Gastrocnemius medialis (tissue), 4 donors: ENCODE measurements at regions not wholly inside any gene's neighbourhood (a gene's known extent, or its start where the extent isn't known, plus 50 kb on each side); places are given as distances from the start of the nearest gene placed in this dataset.

Experiments used
- ATAC-seq, 2 donors: fragments of 150-250 bp; one replicate each; pipeline ENCODE4 v1.9.1; 2016
- DNase-seq, 2 donors: peaks; one replicate each; pipeline ENCODE4 v3.0.0-alpha.2; 2019
- H3K27ac ChIP-seq, 4 donors: fragments of 200-600 bp; sonication (generic); 1 replicate in 1 of 4; 2 replicates in 3 of 4; pipeline ENCODE4 v1.5.1; 2016 to 2018; ENCODE audit warnings: mild to moderate bottlenecking in 2 of 4, moderate library complexity in 1 of 4
- H3K27me3 ChIP-seq, 3 donors: fragments of 200-600 bp; sonication (generic) in 2 of 3; 1 replicate in 1 of 3; 2 replicates in 2 of 3; pipeline versions ENCODE4 v1.5.1 to v1.6.0; 2016 to 2019; ENCODE audit warnings: mild to moderate bottlenecking in 1 of 3, moderate library complexity in 1 of 3
- H3K36me3 ChIP-seq, 2 donors: fragments of 200-600 bp; sonication (generic) in 1 of 2; one replicate each; pipeline ENCODE4 v1.5.1; 2017 to 2018
- H3K4me1 ChIP-seq, 2 donors: fragments of 200-600 bp; sonication (generic) in 1 of 2; one replicate each; pipeline ENCODE4 v1.5.1; 2016 to 2017; ENCODE audit warnings: mild to moderate bottlenecking in 2 of 2
- H3K4me3 ChIP-seq, 4 donors: fragments of 200-600 bp; sonication (generic) in 3 of 4; 1 replicate in 1 of 4; 2 replicates in 3 of 4; pipeline ENCODE4 v1.5.1; 2016 to 2019; ENCODE audit warnings: mild to moderate bottlenecking in 2 of 4
- H3K9me3 ChIP-seq, 3 donors: fragments of 200-600 bp; sonication (generic) in 2 of 3; 1 replicate in 1 of 3; 2 replicates in 2 of 3; pipeline ENCODE4 v1.5.1; 2016 to 2019
- POLR2A ChIP-seq, 2 donors: fragments of 450-650 bp; IDR thresholded peaks; one replicate each; pipeline ENCODE4 v1.6.1; 2017; ENCODE audit warnings: antibody characterized with exemption in 2 of 2, mild to moderate bottlenecking in 2 of 2, moderate library complexity in 2 of 2
- in situ Hi-C, 4 donors: fragments of 200-750 bp; cut with MboI; loops; one replicate each; pipeline versions ENCODE4 v1.15.0 to v1.8.0; 2017; ENCODE audit warnings: low sequenced_read_pairs in 4 of 4
- intact Hi-C: fragments of 100-400 bp; cut with DNase I; formaldehyde crosslinking; loops from one replicate; pipeline ENCODE4 v1.15.1; 2023; ENCODE audit warnings: low total_unique reads
- TF ChIP-seq, protein P1 (sequence below), 5 experiments: fragments of 450-650 bp in 3 of 5; fragments of 200-600 bp in 2 of 5; sonication (generic) in 2 of 5; IDR thresholded peaks in 4 of 5; conservative IDR thresholded peaks in 1 of 5; 1 replicate in 4 of 5; 2 replicates in 1 of 5; pipeline ENCODE4 v1.5.1; 2016 to 2019; ENCODE audit warnings: antibody characterized with exemption in 5 of 5, mild to moderate bottlenecking in 3 of 5, moderate library complexity in 3 of 5

DNA sequence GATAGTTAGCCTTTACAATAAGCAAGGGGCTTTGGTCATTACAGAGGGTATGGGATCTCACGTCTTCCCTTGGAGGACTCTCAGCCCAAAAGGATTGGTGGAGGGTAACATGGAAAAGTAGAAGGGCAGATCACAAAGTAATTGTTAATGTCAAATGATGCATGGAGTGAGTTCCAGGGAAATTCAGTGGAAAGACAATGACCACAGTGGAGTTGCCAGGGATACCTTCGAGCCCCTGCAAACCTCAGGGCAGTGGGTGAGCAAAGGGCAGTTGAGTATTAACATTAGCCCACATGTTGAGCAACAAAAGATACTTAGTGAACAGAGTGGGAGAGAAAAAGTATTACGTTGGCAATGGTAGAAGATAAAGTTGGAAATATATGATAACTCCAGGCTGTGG is 593.4 kb upstream of the NR2F2 start:
- no peak for TF ChIP-seq POLR2A (IDR thresholded peaks at IDR 0.05)
- TF ChIP-seq, protein P1, sequence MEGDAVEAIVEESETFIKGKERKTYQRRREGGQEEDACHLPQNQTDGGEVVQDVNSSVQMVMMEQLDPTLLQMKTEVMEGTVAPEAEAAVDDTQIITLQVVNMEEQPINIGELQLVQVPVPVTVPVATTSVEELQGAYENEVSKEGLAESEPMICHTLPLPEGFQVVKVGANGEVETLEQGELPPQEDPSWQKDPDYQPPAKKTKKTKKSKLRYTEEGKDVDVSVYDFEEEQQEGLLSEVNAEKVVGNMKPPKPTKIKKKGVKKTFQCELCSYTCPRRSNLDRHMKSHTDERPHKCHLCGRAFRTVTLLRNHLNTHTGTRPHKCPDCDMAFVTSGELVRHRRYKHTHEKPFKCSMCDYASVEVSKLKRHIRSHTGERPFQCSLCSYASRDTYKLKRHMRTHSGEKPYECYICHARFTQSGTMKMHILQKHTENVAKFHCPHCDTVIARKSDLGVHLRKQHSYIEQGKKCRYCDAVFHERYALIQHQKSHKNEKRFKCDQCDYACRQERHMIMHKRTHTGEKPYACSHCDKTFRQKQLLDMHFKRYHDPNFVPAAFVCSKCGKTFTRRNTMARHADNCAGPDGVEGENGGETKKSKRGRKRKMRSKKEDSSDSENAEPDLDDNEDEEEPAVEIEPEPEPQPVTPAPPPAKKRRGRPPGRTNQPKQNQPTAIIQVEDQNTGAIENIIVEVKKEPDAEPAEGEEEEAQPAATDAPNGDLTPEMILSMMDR (IDR thresholded peaks at IDR 0.05 in 4 of 5, conservative IDR thresholded peaks at IDR 0.05 in 1 of 5) = no peak
- in situ Hi-C loops (no loop called here), intact Hi-C loops (no loop called here)
- H3K27ac ChIP-seq = no peak overlapping the region
- no peaks in the 10 kb centered on the region for H3K27me3 ChIP-seq
- H3K36me3 ChIP-seq = no peaks in the 10 kb centered on the region
- no peaks in the 10 kb centered on the region for H3K4me1 ChIP-seq
- ATAC-seq = no peak
- H3K4me3 ChIP-seq = no peak overlapping the region
- no peaks in the 10 kb centered on the region for H3K9me3 ChIP-seq
- DNase-seq = no peak

DNA sequence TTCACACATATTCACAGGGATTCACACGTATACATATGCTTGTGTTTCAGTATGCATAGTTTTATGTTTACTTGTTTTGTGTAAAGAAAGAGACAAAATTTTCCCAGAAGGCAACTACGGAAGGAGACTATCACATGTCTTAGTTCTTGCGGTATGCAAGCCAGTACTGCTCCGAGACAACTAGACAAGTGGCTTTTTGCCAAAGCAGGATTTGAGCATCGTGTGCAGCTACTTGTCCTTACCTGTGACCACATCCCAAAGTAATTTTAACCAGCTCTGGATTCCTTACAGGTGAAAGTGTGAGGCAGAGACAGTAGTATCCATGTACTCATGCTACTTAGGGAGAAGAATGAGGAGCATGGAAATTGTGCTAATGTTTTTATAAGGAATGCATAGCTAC is 591.4 kb upstream of the NR2F2 start:
- ATAC-seq = no peak

DNA sequence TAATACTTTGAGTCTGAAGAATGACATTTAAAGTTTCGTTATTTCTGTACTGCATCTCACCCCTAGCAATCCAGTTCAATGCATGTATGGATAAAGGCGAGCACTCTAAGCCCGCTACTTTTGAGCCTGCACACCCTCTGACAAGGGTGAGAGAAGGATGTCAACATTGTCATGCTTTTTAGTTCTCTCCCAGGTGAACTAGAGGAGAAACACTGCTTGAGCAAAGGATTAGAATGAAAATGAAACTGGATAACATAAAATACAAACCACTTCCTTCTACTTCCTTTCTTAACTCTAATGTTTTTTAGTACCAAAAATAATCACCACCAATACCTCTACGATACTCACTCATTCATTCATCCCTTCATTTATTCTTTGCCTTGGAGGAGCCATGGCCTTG is 588.7 kb upstream of the NR2F2 start:
- Histone ChIP-seq H3K27ac (no peak overlapping the region), H3K27me3 (no peaks in the 10 kb centered on the region), H3K36me3 (no peaks in the 10 kb centered on the region), H3K4me1 (no peaks in the 10 kb centered on the region), H3K9me3 (no peaks in the 10 kb centered on the region), H3K4me3 (no peak overlapping the region)
- ATAC-seq (no peak), DNase-seq (no peak)
- in situ Hi-C loops (no loop called here), intact Hi-C loops (no loop called here)
- TF ChIP-seq, protein P1 (IDR thresholded peaks at IDR 0.05 in 4 of 5, conservative IDR thresholded peaks at IDR 0.05 in 1 of 5) = no peak
- TF ChIP-seq POLR2A (IDR thresholded peaks at IDR 0.05) = no peak

More for the DNA sequence above, 591.4 kb upstream of the NR2F2 start:
- no peaks in the 10 kb centered on the region for H3K4me1 ChIP-seq
- no peaks in the 10 kb centered on the region for H3K9me3 ChIP-seq
- TF ChIP-seq, protein P1 (IDR thresholded peaks at IDR 0.05 in 4 of 5, conservative IDR thresholded peaks at IDR 0.05 in 1 of 5) = no peak
- TF ChIP-seq POLR2A (IDR thresholded peaks at IDR 0.05) = no peak
- no peaks in the 10 kb centered on the region for H3K27me3 ChIP-seq
- intact Hi-C loops = no loop called here
- in situ Hi-C loops = no loop called here
- no peak overlapping the region for H3K27ac ChIP-seq
- no peaks in the 10 kb centered on the region for H3K36me3 ChIP-seq
- no peak for DNase-seq
- no peak overlapping the region for H3K4me3 ChIP-seq

DNA sequence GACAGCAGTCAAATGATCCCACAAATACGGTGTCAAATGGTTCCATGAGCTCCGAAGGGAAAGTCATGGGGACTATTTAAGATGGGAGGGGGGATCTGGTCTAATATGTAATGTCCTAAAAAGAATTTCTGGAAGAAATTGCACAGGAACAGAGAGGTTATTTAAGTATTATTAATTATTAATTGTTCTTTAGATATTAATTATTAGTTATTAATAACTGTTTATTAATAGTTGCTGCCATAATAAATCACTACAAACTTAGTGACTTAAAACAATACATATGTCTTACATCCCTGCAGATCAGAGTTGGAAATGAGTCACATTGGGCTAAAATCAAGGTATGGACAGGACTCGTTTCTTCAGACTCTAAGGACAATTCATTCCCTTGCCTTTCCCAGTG is 588.2 kb upstream of the NR2F2 start:
- in situ Hi-C loops = no loop called here
- no peaks in the 10 kb centered on the region for H3K9me3 ChIP-seq
- intact Hi-C loops = no loop called here
- no peaks in the 10 kb centered on the region for H3K36me3 ChIP-seq
- H3K4me1 ChIP-seq = no peaks in the 10 kb centered on the region
- H3K27ac ChIP-seq = no peak overlapping the region
- TF ChIP-seq, protein P1 (IDR thresholded peaks at IDR 0.05 in 4 of 5, conservative IDR thresholded peaks at IDR 0.05 in 1 of 5) = no peak
- no peak for TF ChIP-seq POLR2A (IDR thresholded peaks at IDR 0.05)
- no peak for DNase-seq
- no peak for ATAC-seq
- H3K4me3 ChIP-seq = no peak overlapping the region
- H3K27me3 ChIP-seq = no peaks in the 10 kb centered on the region

DNA sequence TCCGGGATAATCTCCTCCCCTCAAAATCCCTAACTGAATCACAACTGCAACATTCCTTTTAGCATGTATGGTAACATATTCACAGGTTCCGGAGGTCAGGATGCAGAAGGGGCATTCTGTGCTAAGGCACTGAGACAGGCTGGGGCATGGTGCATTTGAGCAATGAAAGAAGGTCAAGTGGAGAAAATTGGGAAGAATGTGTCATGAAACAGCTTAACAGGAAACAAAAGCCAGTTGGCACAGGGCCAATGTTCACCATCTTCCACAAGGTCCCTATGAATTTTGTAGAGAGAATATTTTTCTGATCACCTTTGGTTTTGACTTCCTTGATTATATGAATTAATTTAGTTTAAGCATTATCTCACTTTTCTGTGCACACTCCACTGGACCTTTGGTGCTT is 587.7 kb upstream of the NR2F2 start:
- Histone ChIP-seq H3K27me3 (no peaks in the 10 kb centered on the region), H3K27ac (no peak overlapping the region), H3K36me3 (no peaks in the 10 kb centered on the region), H3K9me3 (no peaks in the 10 kb centered on the region), H3K4me1 (no peaks in the 10 kb centered on the region), H3K4me3 (no peak overlapping the region)
- TF ChIP-seq, protein P1 (IDR thresholded peaks at IDR 0.05 in 4 of 5, conservative IDR thresholded peaks at IDR 0.05 in 1 of 5) = no peak
- no peak for TF ChIP-seq POLR2A (IDR thresholded peaks at IDR 0.05)
- no peak for ATAC-seq
- intact Hi-C loops = no loop called here
- in situ Hi-C loops = no loop called here
- no peak for DNase-seq
